ENCODE measurements at regions not wholly inside any gene's neighbourhood (a gene's known extent, or its start where the extent isn't known, plus 50 kb on each side); places are given as distances from the start of the nearest gene placed in this dataset.

- DNase-seq, result no peak
Observed at GRCh38 chr18:76771192-76771799, 51.1 kb upstream of the ZNF236 start.

GRCh38 chr18:76767954-76768353 lies 54.4 kb upstream of the ZNF236 start:
- no peak for DNase-seq

GRCh38 chr18:76766429-76766828 lies 55.9 kb upstream of the ZNF236 start:
- no peak for DNase-seq

GRCh38 chr18:76765649-76766048 lies 56.7 kb upstream of the ZNF236 start:
- DNase-seq, result no peak

GRCh38 chr18:76764291-76764901 lies 58.0 kb upstream of the ZNF236 start:
- DNase-seq, result no peak

GRCh38 chr18:76759056-76759455 lies 63.3 kb upstream of the ZNF236 start:
- DNase-seq, result no peak

- no peak for DNase-seq
Observed at GRCh38 chr18:76757925-76758324, 64.4 kb upstream of the ZNF236 start.

GRCh38 chr18:76757335-76757734 lies 65.0 kb upstream of the ZNF236 start:
- DNase-seq, result no peak

GRCh38 chr18:76756531-76757253 lies 65.7 kb upstream of the ZNF236 start:
- DNase-seq, result no peak

- DNase-seq, result no peak
Observed at GRCh38 chr18:76754351-76754750, 68.0 kb upstream of the ZNF236 start.

GRCh38 chr18:76752400-76752799 lies 70.0 kb upstream of the ZNF236 start:
- DNase-seq, result no peak

GRCh38 chr18:76750917-76751890 lies 71.2 kb upstream of the ZNF236 start:
- no peak for DNase-seq

GRCh38 chr18:76750269-76750668 lies 72.1 kb upstream of the ZNF236 start:
- DNase-seq, result no peak

- no peak for DNase-seq
Observed at GRCh38 chr18:76747676-76748075, 74.7 kb upstream of the ZNF236 start.

- DNase-seq, result no peak
Observed at GRCh38 chr18:76741346-76741745, 81.0 kb upstream of the ZNF236 start.

- no peak for DNase-seq
Observed at GRCh38 chr18:76736309-76736708, 86.0 kb upstream of the ZNF236 start.

GRCh38 chr18:76730901-76731300 lies 91.5 kb upstream of the ZNF236 start:
- DNase-seq, result no peak

GRCh38 chr18:76727589-76727988 lies 94.8 kb upstream of the ZNF236 start:
- DNase-seq, result no peak

- no peak for DNase-seq
Observed at GRCh38 chr18:76725445-76725844, 96.9 kb upstream of the ZNF236 start.

- DNase-seq, result no peak
Observed at GRCh38 chr18:76722224-76723061, 99.9 kb upstream of the ZNF236 start.

- DNase-seq, result no peak
Observed at GRCh38 chr18:76721207-76721996, 101.0 kb upstream of the ZNF236 start.

Data from suppressor macrophage treated with lipopolysaccharide for 4 hours (primary cell).